ENCODE measurements at regions not wholly inside any gene's neighbourhood (a gene's known extent, or its start where the extent isn't known, plus 50 kb on each side); places are given as distances from the start of the nearest gene placed in this dataset.
"Not testable (repeated sequence)": the region's sequence is repeated elsewhere in the genome, so short reads cannot be mapped to it uniquely, and the experiment has no call there.

DNA sequence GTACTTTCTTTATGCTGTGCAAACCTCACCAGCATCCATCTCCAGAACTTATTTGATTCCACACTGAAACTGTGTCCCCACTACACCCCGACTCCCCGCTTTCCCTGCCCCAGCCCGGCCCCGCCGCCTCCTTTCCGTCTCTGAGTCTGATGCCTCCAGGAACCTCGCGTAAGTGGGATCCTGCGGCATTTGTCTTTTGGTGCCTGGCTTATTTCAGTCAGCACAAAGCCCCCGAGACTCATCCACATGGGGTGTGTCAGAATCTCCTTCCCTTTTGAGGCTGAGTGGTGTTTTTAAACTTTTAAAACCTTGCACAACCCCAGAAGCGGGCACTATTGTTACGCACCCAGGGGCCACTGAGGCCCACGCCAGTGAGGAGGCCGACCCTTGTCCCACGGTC, 214.4 kb downstream of the BANP start:
- DNase-seq, result not testable (repeated sequence)

DNA sequence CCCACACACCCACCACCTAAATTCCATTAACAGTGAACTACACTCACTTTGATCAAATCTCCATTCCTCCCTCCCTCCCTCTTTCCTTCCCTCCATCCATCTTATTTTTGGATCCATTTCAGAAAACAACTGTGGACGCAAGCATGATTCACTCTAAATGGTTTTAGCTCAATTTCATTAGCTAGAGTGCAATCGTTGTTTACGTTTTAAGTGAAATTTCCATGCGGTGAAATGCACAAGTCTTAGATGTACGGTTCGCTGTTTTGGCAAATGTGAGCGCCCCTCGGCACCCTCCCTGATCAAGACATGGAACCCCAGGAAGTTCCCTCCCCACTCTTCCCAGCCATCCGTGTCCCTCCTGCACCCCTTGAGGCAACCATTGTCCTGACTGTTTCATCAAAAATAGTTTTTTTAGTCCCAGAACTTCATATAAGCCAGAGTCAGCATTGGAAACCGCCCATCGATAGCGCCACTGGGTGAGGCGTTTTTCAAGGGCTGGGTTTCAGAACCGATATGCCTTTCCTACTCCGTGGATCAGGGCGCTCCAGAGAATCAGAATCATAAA, 215.1 kb downstream of the BANP start:
- not testable (repeated sequence) for DNase-seq

DNA sequence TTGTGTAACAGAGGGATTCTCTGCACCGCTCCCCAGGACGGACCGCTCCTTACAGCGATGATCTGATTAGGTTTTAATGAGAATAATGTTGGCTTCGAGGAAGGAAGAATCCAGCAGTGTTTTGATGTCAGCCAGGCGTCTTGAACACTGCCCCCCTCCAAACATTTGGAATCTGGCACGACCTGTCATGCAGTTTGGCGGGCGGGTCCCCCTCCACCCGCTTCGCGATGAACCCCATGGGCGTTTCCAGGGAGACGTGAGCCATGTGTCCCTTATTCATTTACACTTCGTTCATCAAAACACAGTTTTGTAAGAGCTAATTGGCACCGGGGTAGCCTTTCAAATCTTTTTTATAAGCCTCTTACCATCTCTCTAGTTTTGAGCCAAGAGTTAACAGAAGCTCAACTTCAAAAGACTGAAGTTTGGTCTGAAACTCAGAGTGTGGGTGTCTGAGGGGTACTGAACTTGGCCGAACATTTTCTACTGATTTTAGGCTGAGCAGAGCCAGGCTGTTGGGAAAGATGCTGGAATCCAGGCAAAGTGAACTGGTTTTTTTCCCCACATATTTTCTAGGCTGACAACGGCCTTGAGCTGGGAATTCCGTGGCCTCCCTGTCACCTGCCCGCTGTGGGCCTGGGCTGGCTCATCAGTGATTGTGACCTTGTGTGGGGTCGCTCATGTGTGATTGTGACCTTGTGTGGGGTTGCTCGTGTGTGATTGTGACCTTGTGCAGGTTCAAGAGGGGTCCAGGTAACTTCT, 214.8 kb upstream of the ZNF469 start:
- not testable (repeated sequence) for DNase-seq

DNA sequence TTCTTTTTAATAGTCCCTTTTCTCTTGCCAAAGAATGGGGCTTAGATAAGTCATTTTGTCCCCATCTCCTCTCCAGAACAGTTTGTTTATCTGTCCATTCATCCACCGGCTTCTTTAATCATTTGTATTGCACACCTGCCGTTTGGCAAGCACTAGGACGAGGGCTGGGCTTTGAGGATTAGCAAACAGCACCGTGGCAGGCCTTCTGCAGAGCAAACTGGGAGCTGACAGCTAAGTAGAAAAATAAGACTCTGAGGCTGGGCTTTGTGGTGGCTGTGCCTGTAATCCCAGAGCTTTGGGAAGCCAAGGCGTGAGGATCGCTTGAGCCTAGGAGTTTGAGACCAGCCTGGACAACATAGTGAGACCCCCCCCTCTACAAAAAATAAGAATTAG, 214.2 kb upstream of the ZNF469 start:
- not testable (repeated sequence) for DNase-seq

DNA sequence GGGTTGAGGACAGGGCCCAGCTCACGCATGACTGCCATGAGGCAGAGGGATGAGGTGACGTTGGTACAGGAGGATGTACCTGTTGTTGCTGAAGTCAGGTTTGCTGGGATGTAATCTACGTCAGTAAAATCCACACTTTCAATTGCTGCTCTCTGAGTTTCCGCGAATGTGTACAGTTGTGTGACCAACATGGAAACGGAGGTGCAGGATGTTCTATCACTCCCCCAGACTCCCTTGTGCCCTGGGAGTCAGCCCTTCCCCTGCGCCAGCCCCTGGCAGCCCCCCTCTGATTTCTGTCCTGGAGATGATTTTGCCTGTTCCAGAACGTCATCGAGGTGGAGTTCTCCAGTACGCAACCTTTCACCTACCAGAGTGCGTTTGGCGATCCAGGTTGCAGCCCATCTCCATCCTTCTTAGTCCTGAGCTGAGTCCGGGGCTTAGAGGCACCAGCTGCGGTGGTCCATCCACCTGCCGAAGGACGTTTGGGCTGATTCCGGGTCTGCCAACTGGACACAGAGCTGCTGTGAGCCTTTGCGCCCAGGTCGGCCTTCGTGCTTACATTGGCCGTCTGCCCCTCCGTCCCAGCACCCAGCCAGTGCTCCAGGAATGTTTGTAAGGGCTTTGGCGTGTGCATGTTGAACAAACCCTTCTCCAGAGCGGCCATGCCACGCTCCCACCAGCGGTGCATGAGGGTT, 213.5 kb upstream of the ZNF469 start:
- not testable (repeated sequence) for DNase-seq

DNA sequence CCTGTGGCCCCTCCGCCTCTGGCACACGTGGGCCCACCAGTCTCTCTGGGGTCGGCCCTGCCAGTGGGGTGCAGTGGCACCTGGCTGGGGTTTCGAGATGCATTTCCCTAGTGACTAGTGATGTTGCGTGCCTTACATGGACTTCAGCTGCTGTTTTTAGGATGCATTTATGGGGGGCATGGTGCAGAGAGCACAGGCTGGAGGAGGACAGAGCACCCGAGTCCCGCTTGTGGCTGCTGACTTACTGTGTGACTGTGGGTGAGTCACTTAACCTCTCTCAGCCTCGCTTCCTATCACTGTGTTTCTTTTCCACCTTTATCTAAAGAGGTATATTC, 213.0 kb upstream of the ZNF469 start:
- not testable (repeated sequence) for DNase-seq

DNA sequence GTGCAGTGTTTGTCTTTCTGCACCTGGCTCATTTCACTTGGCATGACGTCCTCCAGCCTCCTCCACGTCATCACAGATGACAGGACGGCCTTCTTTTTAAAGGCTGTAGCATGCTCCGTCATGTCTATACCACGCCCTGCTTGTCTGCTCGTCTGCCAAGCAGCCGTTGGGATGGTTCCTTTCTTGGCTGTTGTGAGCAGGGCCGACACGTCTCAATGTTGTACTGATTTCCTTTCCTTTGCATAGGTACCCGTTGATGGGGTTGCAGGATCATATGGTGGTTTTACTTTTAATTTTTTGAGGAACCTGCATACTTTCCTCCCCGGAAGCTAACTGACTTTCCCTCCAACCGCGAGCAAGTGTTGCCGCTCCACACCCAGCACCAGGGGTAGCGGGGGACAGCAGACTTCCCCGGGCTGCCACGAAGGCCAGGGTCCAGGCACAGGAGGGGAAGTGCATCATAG, 212.2 kb upstream of the ZNF469 start:
- no peak for DNase-seq

DNA sequence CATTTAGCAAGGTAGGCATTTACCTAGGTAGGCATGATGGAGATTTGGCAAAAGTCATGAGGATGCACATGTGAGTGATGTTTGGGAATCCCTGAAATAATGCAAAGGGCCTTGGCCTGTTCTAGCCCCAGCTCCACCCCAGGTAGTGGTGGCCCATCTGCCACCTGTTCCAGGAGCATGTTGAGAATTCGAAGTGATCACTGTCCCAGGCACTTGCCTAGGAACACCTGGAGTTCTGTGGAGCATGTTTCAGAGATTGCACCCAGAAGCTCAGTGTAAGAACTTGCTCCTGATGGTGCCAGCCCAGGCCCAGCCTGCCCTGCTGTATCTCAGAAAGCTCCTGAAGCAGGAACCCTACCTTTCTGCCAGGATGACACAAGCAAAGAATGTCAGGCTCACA, 211.6 kb upstream of the ZNF469 start:
- DNase-seq, result not testable (repeated sequence)

DNA sequence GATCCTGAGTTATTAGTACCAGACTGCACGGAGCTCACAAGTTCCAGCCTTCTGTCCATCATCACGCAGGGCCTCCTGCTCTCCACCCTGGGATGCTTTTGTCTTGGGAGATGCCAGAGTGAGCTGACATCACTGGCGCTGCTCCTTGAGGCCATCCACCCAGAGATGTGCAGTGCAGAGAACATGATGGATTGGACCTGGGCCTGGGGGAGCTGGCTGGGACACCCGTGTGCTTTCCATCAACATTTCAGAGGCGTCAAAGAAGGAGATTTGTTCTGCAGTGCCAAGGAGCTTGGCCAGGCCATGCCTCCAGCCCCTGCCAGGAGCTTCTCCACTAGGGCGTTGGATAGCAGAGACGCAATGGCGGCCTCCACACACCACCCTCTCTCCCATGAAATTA, 206.6 kb upstream of the ZNF469 start:
- DNase-seq, result not testable (repeated sequence)

DNA sequence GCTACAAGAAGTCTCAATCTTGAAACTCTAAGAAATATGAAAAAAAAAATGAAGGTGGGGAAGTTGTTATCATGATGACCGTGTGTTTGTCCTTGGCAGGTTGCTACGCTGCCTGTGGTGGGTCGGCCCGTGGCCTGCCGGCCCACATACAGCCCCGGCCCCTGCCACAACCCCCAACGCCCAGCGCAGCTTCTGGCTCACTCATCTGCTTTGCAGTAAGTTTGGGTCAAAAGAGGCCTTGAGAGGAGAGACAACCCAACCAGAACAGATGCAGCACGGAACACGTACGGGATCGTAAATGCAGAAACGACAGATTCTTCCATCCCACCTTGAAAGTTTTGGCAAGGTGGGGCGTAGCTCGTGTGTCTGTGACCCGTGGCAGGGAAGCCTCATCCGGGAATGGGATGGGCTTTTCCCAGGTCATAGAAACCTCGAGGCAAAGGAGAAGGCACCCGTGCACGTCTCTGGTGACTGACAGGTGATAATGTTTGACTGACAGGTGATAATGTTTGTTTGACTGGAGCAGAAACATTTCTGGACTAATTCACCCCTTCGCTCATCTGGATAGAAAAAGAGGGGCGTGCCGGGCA, 206.1 kb upstream of the ZNF469 start:
- not testable (repeated sequence) for DNase-seq

DNA sequence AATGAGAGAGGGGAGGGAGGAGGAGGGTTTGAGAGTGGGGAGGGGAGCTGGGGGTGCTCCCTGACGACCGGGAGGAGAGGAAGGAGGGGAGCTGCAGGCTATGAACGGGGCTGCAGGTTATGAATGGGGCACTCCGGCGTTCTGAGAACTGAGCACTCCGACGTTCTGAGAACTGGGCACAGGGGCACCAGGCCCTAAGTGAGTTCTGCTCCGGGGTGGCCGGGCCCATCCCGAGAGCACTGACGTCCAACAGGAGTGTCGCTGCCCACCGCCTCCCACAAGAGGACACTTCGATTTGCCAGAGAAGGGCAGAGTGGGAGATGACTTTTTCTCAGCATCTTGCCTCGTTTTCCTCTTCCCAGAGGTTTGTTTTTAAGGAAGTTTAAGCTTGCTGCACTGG, 204.5 kb upstream of the ZNF469 start:
- not testable (repeated sequence) for DNase-seq

DNA sequence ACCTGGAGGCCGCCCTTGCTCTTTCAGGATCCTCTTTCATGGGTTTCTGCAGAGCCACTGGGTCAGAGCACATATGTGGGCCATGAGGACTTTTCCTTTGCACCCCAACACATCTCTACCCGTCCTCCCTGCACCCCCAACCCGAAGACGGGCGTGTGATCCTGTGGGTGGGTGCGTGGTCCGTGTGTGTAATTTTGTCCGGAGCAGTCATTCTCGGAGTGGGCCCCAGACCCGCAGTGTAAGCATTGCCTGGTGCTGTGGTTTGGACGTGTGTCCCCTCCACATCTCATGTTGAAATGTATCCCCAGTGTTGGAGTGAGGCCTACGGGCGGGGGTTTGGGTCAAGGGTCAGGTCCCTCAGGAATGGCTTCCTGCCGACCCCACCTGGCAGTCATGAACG, 203.9 kb upstream of the ZNF469 start:
- not testable (repeated sequence) for DNase-seq

DNA sequence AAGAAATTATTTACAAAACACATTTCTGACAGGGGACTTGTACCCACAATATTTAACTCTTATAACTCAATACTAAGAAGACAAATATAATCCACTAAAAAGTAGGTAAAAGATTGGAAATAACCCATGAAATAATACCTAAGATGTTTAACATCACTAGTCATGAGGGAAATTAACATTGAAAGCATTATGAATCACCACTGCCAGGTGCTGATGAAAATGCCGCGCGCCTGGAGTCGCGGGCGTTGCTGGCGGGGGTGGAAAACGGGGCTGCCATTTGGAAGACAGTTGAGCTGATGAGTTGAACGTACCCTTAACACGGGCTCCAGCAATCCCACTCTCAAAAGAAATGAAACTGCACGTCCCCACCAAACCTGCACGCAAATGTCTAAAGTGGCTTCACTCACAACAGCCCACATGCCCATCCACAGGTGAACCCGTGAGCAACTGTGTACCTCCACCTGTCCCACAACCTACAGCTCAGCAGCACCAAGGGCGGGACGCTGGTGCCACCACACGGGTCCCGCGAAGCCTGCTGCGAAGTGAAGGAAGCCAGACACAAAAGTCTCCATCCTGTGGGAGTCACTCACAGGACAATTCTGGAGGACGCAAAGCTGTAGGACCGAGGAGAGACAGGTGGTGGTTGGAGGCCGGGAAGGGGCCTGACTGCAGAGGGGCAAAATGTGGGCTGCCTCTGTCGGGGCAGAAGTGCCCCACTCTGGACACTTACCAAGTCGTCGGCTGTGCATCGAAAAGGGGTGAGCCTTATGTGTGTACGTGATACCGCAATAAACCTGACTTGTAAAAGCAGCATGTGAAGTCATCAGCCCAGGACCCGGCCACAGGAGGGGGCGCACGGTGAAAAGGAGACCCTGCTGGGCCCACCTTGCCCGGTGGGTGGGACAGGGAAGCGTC, 199.5 kb upstream of the ZNF469 start:
- not testable (repeated sequence) for DNase-seq

DNA sequence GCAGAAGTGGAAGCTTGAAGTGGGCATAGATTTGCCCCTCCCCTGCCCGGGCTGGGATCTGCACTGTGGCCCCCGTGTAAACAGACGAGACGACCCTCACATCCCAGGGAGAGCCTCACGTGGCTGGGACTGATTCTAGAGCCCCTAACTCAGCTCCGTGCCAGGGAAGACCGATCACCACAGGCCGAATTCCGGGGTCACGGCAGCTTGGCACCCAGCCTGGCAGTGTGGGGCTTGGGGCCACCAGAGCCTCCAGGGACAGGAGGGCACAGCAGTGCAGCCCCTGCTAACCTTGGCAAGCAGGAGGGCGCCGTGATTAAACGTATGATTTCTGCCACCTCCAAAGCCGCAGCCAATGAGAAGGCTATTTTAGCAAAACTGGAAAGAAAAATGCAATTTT, 198.7 kb upstream of the ZNF469 start:
- DNase-seq, result not testable (repeated sequence)

DNA sequence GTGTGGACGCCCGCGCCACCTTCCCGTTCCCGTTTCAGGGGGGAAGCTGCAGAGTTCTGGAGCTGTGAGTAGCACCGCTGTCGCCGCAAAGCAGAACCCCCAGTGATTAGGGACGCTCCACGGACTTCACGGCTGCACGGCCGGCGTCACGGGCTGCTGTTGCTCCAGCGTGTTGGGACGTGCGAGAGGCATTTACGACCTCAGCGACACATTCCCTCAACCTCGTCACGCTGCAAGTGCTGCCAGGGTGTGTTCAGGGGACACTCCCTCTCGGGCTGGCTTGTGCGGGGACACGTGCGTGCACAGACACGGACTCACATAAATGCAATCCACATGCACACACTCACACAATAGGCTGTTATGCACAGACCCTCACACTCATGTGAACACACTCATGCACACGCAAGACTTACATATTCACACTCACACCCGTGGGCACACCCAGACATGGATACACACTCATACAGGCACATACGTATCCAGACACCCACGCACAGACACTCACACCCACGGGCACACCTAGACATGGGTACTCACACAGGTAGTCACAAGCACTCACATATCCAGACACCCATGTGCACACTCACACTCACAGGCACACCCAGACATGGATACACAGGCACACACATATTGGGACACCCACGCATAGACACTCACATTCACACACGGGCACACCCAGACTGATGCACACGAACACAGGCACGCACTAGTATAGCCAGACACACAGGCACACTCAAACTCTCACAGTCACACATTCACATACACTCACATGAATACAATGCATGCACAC, 198.0 kb upstream of the ZNF469 start:
- not testable (repeated sequence) for DNase-seq

DNA sequence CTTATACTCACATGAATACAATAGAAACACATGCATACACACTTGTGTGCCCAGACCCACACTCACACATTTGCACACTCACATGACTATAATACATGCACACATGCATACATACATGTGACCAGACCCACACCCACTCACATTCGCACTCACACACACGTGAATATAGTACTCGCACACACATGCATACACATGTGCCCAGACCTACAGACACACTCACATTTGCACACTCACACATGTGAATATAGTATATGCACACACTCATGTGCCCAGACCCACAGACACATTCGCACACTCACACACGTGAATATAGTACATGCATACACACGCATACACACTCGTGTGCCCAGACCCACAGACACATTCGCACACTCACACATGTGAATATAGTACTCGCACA, 197.4 kb upstream of the ZNF469 start:
- not testable (repeated sequence) for DNase-seq

DNA sequence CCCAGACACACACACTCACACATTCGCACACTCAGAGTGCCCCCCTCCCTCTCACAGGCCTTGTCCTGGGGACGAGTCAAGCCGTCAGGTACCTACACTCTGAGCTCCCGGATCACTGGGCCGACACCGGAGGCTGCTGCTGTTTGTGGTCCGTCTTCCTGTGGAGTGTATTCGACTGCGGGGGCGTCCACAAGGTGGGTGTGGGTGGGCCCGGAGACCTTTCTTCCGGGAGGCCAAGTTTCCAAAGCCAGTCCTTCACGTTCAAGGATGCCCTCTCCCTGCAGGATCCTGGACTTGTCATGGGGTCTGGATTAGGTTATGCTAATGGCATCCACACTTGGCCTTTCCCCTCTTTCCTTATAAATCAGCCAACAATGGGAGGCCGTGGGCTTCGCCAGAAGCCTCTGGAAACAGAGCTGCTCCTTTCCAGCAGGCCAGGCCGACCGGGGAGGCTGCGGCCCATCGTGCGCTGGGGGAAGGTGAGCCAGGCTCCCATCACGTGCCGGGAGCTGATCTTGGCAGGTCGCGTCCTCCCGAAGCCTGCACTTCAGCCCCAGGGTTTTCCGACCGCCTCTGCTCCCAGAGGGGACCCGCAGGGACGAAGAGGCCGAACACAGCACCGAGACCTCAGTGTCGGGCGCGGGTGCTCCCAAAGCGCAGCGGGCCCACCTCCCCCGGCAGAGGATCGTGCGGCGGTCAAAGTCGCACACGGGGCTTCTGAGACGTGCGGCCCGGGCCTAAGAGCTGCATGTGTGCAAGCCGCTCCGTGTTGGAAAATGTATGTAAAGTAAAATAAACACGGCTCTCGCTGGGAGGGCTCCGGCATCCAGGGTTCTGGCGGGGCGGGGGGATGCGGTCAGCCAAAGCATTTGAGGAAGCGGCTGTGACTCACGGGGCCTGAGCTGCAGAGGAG, 196.5 kb upstream of the ZNF469 start:
- not testable (repeated sequence) for DNase-seq

DNA sequence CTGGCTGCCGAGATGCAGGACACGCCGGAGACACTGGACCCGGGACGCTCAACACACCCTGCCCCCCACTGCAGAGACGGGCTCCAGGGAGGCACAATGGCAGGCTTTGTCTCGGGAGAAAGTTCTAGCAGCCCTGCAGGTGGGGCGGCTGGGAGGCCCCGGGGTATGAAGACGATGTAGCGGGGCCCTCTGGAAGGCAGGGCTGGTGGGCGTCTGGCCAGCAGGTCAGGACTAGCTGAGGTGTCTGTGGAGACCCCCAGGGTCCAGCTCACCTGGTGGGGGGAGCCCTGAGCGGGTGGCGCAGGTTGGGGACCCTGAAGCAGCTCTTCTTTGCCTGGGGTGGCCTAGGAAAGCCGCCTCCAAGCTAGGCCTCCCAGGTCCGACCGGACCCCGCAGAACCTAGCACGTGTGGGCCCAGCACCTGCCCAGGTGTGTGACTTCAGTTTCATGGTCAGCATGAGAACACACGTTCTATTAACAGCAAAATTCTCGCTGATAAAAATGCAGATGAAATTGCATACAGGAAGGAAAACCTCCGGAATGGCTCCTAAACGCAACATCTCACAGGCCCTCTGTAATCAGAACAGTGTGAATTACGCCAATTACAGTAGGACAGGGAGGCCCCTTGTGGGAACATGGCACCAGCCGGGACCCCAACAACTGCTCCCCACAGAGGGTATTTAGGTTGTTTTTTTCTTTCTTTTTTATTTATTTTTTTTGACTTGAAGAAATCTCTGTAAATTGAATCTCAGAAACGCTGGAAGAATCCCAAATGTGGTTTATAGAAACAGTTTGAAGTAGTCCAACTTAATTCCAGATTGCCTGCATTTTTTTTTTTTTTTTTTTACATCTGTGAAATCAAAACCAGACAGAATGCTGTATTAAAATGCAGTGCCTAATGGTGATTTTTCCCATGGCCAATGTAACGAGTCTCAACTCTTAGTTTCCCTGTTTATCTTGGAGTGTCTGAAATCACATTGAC, 195.6 kb upstream of the ZNF469 start:
- not testable (repeated sequence) for DNase-seq

DNA sequence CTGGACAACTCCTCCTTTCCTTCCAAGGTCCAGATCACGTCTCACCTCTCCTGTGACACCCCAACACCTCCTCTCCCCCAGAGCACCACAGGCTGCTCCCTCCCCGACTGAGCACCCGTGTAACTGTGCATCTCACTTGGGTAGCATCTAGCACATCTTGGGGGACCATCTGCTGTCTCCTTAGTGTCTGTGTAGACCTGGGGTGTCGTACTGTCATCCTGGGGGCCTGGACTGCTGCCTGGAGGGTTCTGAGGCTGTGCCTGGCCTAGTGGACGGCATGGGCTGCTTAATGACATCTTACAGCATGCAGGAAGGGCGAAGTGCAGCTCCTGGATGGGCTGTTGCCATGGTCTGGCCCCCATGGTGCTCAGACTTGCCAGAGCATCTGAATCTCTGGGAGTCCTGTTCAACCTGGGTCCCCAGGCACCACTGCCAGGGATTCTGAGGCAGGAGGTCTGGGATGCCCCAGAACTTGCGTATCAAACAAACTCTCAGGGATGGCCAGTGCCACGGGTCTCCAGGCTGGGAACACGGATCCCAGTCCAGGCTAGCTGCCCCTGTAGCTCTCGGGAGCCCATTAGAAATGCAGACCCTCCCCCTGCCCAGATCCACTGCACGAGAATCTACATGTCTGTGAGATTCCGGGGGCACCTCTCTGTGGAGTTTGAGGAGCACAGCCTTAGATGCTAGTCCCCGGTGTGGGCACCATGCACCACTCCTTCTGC, 194.4 kb upstream of the ZNF469 start:
- DNase-seq, result not testable (repeated sequence)
